DND-41 (cell line): ENCODE measurements at regions not wholly inside any gene's neighbourhood (a gene's known extent, or its start where the extent isn't known, plus 50 kb on each side); places are given as distances from the start of the nearest gene placed in this dataset.

Source experiments
- ATAC-seq: fragments of 200-7000 bp; cut with Tn5 transposase; 3 replicates; pipeline ENCODE4 v1.9.1; 2021; ENCODE audit warnings: low read depth; ENCODE audit not compliant: insufficient read depth
- DNase-seq: peaks from one replicate; pipeline ENCODE4 v3.0.0-alpha.2; 2020
- H2AFZ ChIP-seq: 2 replicates; pipeline ENCODE4 v1.6.0; 2012; ENCODE audit warnings: low read depth, low read length
- H3K27ac ChIP-seq: 2 replicates; pipeline ENCODE4 v1.5.1; 2012; ENCODE audit warnings: low read length, inconsistent platforms
- H3K27me3 ChIP-seq: fragments of 200-600 bp; sonication (generic); 2 replicates; pipeline ENCODE4 v1.6.0; 2012; ENCODE audit warnings: low read length, mild to moderate bottlenecking, inconsistent platforms; ENCODE audit not compliant: insufficient read depth, poor library complexity
- H3K36me3 ChIP-seq: 2 replicates; pipeline ENCODE4 v1.5.1; 2012; ENCODE audit warnings: low read length, inconsistent platforms; ENCODE audit not compliant: insufficient read depth
- H3K4me1 ChIP-seq: 2 replicates; pipeline ENCODE4 v1.5.1; 2012; ENCODE audit warnings: mild to moderate bottlenecking, low read length; ENCODE audit not compliant: insufficient read depth
- H3K4me2 ChIP-seq: 2 replicates; pipeline ENCODE4 v1.6.0; 2012; ENCODE audit warnings: mild to moderate bottlenecking, moderate library complexity, low read length, inconsistent platforms; ENCODE audit not compliant: insufficient read depth
- H3K4me3 ChIP-seq, 2 experiments: fragments of 200-600 bp in 1 of 2; shearing (Covaris generic) in 1 of 2; 2 replicates each; pipeline ENCODE4 v1.5.1; 2012 to 2016; ENCODE audit warnings: inconsistent platforms in 2 of 2, low read length in 2 of 2, mild to moderate bottlenecking in 2 of 2, low read depth in 1 of 2, moderate library complexity in 1 of 2
- H3K79me2 ChIP-seq: 2 replicates; pipeline ENCODE4 v1.6.0; 2012; ENCODE audit warnings: low read length, inconsistent platforms; ENCODE audit not compliant: insufficient read depth
- H3K9ac ChIP-seq: 2 replicates; pipeline ENCODE4 v1.6.0; 2012; ENCODE audit warnings: low read depth, mild to moderate bottlenecking, inconsistent platforms, low read length, moderate library complexity
- H3K9me3 ChIP-seq: 2 replicates; pipeline ENCODE4 v1.5.1; 2012; ENCODE audit warnings: low read length, moderate library complexity, mild to moderate bottlenecking, inconsistent platforms; ENCODE audit not compliant: insufficient read depth, severe bottlenecking
- H4K20me1 ChIP-seq: 2 replicates; pipeline ENCODE4 v1.6.0; 2012; ENCODE audit warnings: low read length; ENCODE audit not compliant: insufficient read depth
- EZH2 ChIP-seq: IDR thresholded peaks from 3 replicates; pipeline ENCODE4 v1.6.1; 2012; ENCODE audit warnings: borderline replicate concordance, low read depth, mild to moderate bottlenecking, moderate library complexity, low read length, inconsistent platforms; ENCODE audit not compliant: severe bottlenecking
- TF ChIP-seq, protein P1 (sequence below): IDR thresholded peaks from 2 replicates; pipeline ENCODE4 v1.5.1; 2012; ENCODE audit warnings: borderline replicate concordance, low read length, moderate library complexity, mild to moderate bottlenecking; ENCODE audit not compliant: poor library complexity, severe bottlenecking; ENCODE audit errors: extremely low read depth

DNA sequence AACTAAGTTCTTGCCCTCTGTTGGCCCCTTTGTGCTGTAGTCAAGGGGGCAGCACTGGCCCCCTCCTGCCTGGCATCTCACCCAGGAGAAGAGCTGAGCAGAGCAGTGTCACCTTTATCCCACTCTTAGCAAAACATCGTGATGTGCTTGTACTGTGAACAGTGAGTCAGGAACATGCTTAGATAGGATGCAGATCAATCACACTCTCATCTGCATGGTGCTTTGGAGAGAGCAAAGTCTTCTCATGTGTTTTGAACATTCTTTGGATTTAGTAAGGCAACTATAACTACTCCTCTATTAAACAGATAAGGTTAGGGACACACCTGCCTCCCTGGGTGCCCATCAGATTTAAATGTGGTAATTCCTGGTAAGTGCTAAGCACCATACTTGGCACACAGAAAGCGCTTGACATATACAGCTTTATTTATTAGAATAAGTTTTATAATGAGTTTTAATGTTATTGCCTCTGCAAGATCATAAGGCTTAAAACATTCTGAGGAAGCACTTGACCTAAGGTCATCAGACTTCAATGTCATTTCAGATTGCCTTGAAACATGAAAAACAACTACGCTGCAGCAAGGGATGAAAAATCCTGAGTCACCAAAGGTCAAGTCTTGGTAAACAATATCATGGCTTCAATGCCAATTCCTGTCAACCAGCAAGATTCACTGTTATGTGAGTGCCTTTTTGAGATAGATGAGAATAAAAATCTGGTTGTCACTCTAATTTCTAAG is 82.4 kb upstream of the IRS2 start:
- H2AFZ ChIP-seq: no peak overlapping the region
- TF ChIP-seq EZH2: no peak
- TF ChIP-seq, protein P1, sequence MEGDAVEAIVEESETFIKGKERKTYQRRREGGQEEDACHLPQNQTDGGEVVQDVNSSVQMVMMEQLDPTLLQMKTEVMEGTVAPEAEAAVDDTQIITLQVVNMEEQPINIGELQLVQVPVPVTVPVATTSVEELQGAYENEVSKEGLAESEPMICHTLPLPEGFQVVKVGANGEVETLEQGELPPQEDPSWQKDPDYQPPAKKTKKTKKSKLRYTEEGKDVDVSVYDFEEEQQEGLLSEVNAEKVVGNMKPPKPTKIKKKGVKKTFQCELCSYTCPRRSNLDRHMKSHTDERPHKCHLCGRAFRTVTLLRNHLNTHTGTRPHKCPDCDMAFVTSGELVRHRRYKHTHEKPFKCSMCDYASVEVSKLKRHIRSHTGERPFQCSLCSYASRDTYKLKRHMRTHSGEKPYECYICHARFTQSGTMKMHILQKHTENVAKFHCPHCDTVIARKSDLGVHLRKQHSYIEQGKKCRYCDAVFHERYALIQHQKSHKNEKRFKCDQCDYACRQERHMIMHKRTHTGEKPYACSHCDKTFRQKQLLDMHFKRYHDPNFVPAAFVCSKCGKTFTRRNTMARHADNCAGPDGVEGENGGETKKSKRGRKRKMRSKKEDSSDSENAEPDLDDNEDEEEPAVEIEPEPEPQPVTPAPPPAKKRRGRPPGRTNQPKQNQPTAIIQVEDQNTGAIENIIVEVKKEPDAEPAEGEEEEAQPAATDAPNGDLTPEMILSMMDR: no peak
- no peaks in the 10 kb centered on the region for H4K20me1 ChIP-seq
- H3K4me3 ChIP-seq: no peak overlapping the region
- H3K4me1 ChIP-seq: peaks cover 12% of the 10 kb centered on the region
- ATAC-seq (no peak), DNase-seq (no peak)
- no peaks in the 10 kb centered on the region for H3K79me2 ChIP-seq
- no peaks in the 10 kb centered on the region for H3K27me3 ChIP-seq
- no peaks in the 10 kb centered on the region for H3K9me3 ChIP-seq
- no peaks in the 10 kb centered on the region for H3K36me3 ChIP-seq
- no peak overlapping the region for H3K9ac ChIP-seq
- H3K4me2 ChIP-seq: no peak overlapping the region
- no peak overlapping the region for H3K27ac ChIP-seq

DNA sequence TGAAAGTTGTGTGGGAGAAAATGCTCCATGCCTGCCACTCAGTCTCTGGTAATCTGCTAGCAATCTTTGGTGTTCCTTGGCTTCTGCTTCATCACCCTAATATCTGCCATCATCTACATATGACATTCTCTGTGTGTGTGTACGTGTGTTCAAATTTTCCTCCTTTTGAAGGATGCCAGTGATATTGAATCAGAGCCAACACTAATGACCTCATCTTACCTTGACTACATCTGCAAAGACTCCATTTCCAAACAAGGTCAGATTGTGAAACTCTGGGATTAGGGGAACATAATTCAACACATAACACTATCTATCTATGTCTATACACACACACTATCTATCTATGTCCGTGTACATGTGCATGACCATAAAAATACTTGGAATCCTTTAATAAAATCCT is 81.4 kb upstream of the IRS2 start:
- H3K4me2 ChIP-seq: no peak overlapping the region
- TF ChIP-seq, protein P1: no peak
- no peak for TF ChIP-seq EZH2
- no peaks in the 10 kb centered on the region for H3K79me2 ChIP-seq
- no peak overlapping the region for H3K27ac ChIP-seq
- no peaks in the 10 kb centered on the region for H3K9me3 ChIP-seq
- no peak overlapping the region for H2AFZ ChIP-seq
- H4K20me1 ChIP-seq: no peaks in the 10 kb centered on the region
- H3K4me3 ChIP-seq: no peak overlapping the region
- DNase-seq (no peak), ATAC-seq (no peak)
- no peaks in the 10 kb centered on the region for H3K36me3 ChIP-seq
- H3K27me3 ChIP-seq: no peaks in the 10 kb centered on the region
- peaks cover 4% of the 10 kb centered on the region for H3K4me1 ChIP-seq
- H3K9ac ChIP-seq: no peak overlapping the region

DNA sequence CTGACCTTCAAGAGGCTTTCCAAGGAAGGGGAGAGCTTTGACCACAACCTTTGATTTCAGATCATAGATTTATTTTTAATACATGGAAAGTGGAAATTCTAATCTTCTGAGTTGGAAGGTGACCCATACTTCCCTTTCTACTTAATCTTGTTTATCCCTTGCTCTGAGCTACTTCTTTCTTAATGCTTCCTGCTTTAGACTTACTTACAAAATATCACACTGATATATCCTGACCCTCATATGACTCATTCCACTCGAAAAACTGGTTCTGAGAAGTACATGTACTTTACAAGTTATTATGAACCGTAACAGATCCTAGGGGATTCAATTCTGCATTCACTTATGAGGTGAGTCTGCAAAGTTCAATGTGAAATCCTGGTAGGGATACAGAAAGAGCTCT is 76.2 kb upstream of the IRS2 start:
- no peak for DNase-seq
- H3K4me1 ChIP-seq: peaks cover 21% of the 10 kb centered on the region
- ATAC-seq: no peak
- H3K9me3 ChIP-seq: no peaks in the 10 kb centered on the region
- no peaks in the 10 kb centered on the region for H4K20me1 ChIP-seq
- TF ChIP-seq, protein P1: no peak
- TF ChIP-seq EZH2: no peak
- no peak overlapping the region for H3K4me3 ChIP-seq
- H2AFZ ChIP-seq: no peak overlapping the region
- H3K27ac ChIP-seq: no peak overlapping the region
- no peaks in the 10 kb centered on the region for H3K36me3 ChIP-seq
- H3K4me2 ChIP-seq: no peak overlapping the region
- H3K79me2 ChIP-seq: no peaks in the 10 kb centered on the region
- no peak overlapping the region for H3K9ac ChIP-seq
- no peaks in the 10 kb centered on the region for H3K27me3 ChIP-seq
